ENCODE measurements at regions not wholly inside any gene's neighbourhood (a gene's known extent, or its start where the extent isn't known, plus 50 kb on each side); places are given as distances from the start of the nearest gene placed in this dataset.

DNA sequence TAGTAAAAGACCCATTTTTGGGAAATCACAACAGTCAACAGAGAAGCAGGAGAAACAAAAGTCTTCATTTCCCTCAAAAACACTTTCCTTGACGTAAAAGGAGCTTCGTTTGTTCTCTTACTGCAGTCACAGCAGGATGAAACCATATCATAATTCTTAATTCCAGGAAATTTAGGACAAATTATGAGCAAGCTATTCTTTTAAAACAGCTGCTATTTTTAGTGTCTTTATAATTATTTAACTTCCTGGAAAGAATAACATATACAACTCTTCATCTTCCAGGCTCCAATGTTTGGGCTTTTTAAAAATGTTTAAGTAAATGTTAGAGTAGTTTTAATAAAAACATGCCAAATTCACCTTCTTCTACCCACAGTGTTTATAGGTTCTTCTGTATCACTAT lies 563.5 kb downstream of the LTN1 start:
- Histone ChIP-seq H3K9me3 (ENCODE audit: insufficient read depth, low read depth, low read length) (no peaks in the 10 kb centered on the region), H3K4me3 (ENCODE audit: insufficient read depth, low read depth, low read length) (no peak overlapping the region), H3K36me3 (ENCODE audit: insufficient read depth, low read length) (no peaks in the 10 kb centered on the region), H3K27ac (ENCODE audit: low read depth, low read length) (no peak overlapping the region), H3K79me2 (ENCODE audit: insufficient read depth, low read length) (no peaks in the 10 kb centered on the region), H3K9ac (ENCODE audit: low read length) (no peak overlapping the region), H3K27me3 (ENCODE audit: insufficient read depth, low read length) (no peaks in the 10 kb centered on the region), H2AFZ (ENCODE audit: low read depth, low read length) (no peak overlapping the region), H3K4me2 (ENCODE audit: low read length) (no peak overlapping the region), H4K20me1 (ENCODE audit: insufficient read depth, low read length) (no peaks in the 10 kb centered on the region), H3K4me1 (ENCODE audit: insufficient read depth, low read length) (no peaks in the 10 kb centered on the region)
- Mint-ChIP-seq H3K27ac (ENCODE audit: unreplicated experiment) (no peak overlapping the region), H3K9me3 (ENCODE audit: unreplicated experiment) (no peaks in the 10 kb centered on the region), H3K4me1 (ENCODE audit: low read depth, unreplicated experiment) (peaks cover 16% of the 10 kb centered on the region), H3K36me3 (ENCODE audit: low read depth, unreplicated experiment) (no peaks in the 10 kb centered on the region), H3K27me3 (ENCODE audit: low read depth, unreplicated experiment) (no peaks in the 10 kb centered on the region), H3K4me3 (ENCODE audit: unreplicated experiment) (no peak overlapping the region)
- DNase-seq (ENCODE audit: low read depth) (no peak), FAIRE-seq (no peak)
- TF ChIP-seq, protein P1, sequence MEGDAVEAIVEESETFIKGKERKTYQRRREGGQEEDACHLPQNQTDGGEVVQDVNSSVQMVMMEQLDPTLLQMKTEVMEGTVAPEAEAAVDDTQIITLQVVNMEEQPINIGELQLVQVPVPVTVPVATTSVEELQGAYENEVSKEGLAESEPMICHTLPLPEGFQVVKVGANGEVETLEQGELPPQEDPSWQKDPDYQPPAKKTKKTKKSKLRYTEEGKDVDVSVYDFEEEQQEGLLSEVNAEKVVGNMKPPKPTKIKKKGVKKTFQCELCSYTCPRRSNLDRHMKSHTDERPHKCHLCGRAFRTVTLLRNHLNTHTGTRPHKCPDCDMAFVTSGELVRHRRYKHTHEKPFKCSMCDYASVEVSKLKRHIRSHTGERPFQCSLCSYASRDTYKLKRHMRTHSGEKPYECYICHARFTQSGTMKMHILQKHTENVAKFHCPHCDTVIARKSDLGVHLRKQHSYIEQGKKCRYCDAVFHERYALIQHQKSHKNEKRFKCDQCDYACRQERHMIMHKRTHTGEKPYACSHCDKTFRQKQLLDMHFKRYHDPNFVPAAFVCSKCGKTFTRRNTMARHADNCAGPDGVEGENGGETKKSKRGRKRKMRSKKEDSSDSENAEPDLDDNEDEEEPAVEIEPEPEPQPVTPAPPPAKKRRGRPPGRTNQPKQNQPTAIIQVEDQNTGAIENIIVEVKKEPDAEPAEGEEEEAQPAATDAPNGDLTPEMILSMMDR (IDR thresholded peaks at IDR 0.05; ENCODE audit: insufficient read depth, low read depth, low read length) = no peak
- TF ChIP-seq EZH2 (IDR thresholded peaks at IDR 0.05; ENCODE audit: insufficient read depth, low read length) = no peak

DNA sequence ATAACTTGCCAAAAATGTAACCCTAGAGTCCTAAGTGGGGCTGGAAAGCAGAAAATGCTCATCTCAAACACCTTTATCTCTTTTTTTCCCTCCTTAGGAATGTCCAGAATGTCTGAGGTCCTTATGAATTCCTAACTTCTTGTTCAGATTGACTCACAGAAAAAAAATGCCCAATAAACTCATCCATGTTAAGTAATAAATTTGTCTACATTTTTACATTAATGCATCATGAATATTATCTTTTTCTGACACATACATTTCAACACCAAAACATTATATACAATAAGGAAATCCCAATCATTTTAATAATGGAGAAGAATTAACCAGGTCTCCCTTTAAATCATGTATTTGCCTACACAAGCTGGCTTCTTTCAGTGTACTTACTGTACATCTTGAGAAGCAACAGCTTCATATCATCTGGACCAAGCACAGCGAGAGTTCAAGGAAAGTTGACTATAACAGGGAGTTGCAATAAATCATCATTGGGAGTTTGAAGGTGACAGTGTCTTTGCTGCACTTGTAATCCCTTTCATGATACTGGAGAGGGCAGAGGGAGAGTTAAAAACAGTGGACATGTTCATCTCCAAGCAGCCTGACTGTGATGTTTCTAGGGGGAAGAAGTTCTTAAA lies 565.2 kb downstream of the LTN1 start:
- no peak overlapping the region for H3K4me2 ChIP-seq (ENCODE audit: low read length)
- no peaks in the 10 kb centered on the region for H3K4me1 ChIP-seq (ENCODE audit: insufficient read depth, low read length)
- no peak for TF ChIP-seq EZH2 (IDR thresholded peaks at IDR 0.05; ENCODE audit: insufficient read depth, low read length)
- TF ChIP-seq, protein P1 (IDR thresholded peaks at IDR 0.05; ENCODE audit: insufficient read depth, low read depth, low read length) = no peak
- Mint-ChIP-seq H3K27me3 (ENCODE audit: low read depth, unreplicated experiment) (no peaks in the 10 kb centered on the region), H3K36me3 (ENCODE audit: low read depth, unreplicated experiment) (no peaks in the 10 kb centered on the region), H3K27ac (ENCODE audit: unreplicated experiment) (no peak overlapping the region), H3K4me1 (ENCODE audit: low read depth, unreplicated experiment) (peaks cover 16% of the 10 kb centered on the region), H3K4me3 (ENCODE audit: unreplicated experiment) (no peak overlapping the region), H3K9me3 (ENCODE audit: unreplicated experiment) (no peaks in the 10 kb centered on the region)
- H3K36me3 ChIP-seq (ENCODE audit: insufficient read depth, low read length) = no peaks in the 10 kb centered on the region
- no peaks in the 10 kb centered on the region for H4K20me1 ChIP-seq (ENCODE audit: insufficient read depth, low read length)
- H3K4me3 ChIP-seq (ENCODE audit: insufficient read depth, low read depth, low read length) = no peak overlapping the region
- peak; percentile 76 for DNase-seq (ENCODE audit: low read depth)
- H3K9ac ChIP-seq (ENCODE audit: low read length) = no peak overlapping the region
- H3K9me3 ChIP-seq (ENCODE audit: insufficient read depth, low read depth, low read length) = no peaks in the 10 kb centered on the region
- H3K27ac ChIP-seq (ENCODE audit: low read depth, low read length) = peak overlapping the region; percentile 30
- FAIRE-seq = peak; percentile 41
- H2AFZ ChIP-seq (ENCODE audit: low read depth, low read length) = no peak overlapping the region
- no peaks in the 10 kb centered on the region for H3K79me2 ChIP-seq (ENCODE audit: insufficient read depth, low read length)
- H3K27me3 ChIP-seq (ENCODE audit: insufficient read depth, low read length) = no peaks in the 10 kb centered on the region

DNA sequence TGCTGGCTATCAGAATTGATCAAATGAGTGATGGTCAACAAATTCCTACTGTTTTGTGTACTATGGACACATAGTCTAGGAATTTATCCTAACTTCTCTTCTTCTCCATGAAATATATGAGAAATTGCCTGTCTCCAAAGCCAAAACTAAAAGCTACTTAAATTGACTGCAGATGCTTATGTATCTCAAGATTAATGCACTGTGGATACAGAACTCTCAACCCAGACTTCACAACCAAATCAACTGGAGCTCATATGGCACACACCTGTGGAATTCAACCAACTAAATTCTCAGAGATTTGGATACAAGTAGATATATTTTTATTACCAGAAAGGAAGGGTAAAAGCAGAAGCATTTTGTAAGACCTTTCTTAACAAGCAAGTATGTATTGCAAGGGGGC lies 566.1 kb downstream of the LTN1 start:
- Histone ChIP-seq H3K9ac (ENCODE audit: low read length) (no peak overlapping the region), H4K20me1 (ENCODE audit: insufficient read depth, low read length) (no peaks in the 10 kb centered on the region), H3K36me3 (ENCODE audit: insufficient read depth, low read length) (no peaks in the 10 kb centered on the region), H2AFZ (ENCODE audit: low read depth, low read length) (no peak overlapping the region), H3K9me3 (ENCODE audit: insufficient read depth, low read depth, low read length) (no peaks in the 10 kb centered on the region), H3K79me2 (ENCODE audit: insufficient read depth, low read length) (no peaks in the 10 kb centered on the region), H3K4me1 (ENCODE audit: insufficient read depth, low read length) (no peaks in the 10 kb centered on the region), H3K27me3 (ENCODE audit: insufficient read depth, low read length) (no peaks in the 10 kb centered on the region), H3K4me3 (ENCODE audit: insufficient read depth, low read depth, low read length) (no peak overlapping the region), H3K27ac (ENCODE audit: low read depth, low read length) (no peak overlapping the region), H3K4me2 (ENCODE audit: low read length) (no peak overlapping the region)
- Mint-ChIP-seq H3K36me3 (ENCODE audit: low read depth, unreplicated experiment) (no peaks in the 10 kb centered on the region), H3K27me3 (ENCODE audit: low read depth, unreplicated experiment) (no peaks in the 10 kb centered on the region), H3K9me3 (ENCODE audit: unreplicated experiment) (no peaks in the 10 kb centered on the region), H3K27ac (ENCODE audit: unreplicated experiment) (peak overlapping the region; percentile 19), H3K4me1 (ENCODE audit: low read depth, unreplicated experiment) (peaks cover 16% of the 10 kb centered on the region), H3K4me3 (ENCODE audit: unreplicated experiment) (no peak overlapping the region)
- FAIRE-seq (no peak), DNase-seq (ENCODE audit: low read depth) (no peak)
- TF ChIP-seq EZH2 (IDR thresholded peaks at IDR 0.05; ENCODE audit: insufficient read depth, low read length) = no peak
- TF ChIP-seq, protein P1 (IDR thresholded peaks at IDR 0.05; ENCODE audit: insufficient read depth, low read depth, low read length) = no peak
